ENCODE measurements at regions not wholly inside any gene's neighbourhood (a gene's known extent, or its start where the extent isn't known, plus 50 kb on each side); places are given as distances from the start of the nearest gene placed in this dataset.

DNA sequence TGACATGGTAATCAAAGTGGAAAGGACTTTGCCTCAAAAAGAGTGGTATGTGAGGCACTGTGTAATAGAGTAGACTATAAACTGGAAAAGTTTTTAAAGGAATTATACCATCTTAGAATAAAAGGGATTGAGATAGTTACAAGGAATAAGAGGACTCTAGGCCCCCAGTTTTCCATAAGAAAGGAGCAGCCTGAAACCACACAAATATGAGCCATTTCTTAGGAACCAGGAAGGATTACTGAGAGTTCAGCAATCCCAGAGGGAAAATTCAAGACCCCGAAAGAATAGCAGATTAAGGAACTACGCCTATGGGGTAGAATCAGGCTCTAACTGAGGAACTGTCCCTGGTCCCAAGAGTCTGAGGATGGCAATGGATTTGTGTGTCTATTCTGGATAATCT, 1213.3 kb downstream of the C4orf33 start:
- Histone ChIP-seq H3K9ac (ENCODE audit: insufficient read length, low read depth) (no peak overlapping the region), H3K9me3 (ENCODE audit: insufficient read depth, low read length) (no peaks in the 10 kb centered on the region), H3K36me3 (ENCODE audit: insufficient read depth, insufficient read length, low read length) (no peaks in the 10 kb centered on the region), H3K4me1 (ENCODE audit: insufficient read depth, insufficient read length) (no peaks in the 10 kb centered on the region), H3K27me3 (ENCODE audit: insufficient read depth, insufficient read length) (no peaks in the 10 kb centered on the region), H3K4me3 (ENCODE audit: insufficient read length, low read depth) (no peak overlapping the region)
- no peak for TF ChIP-seq SUZ12 (IDR thresholded peaks at IDR 0.05; ENCODE audit: extremely low read depth, insufficient read depth, insufficient read length)
- no peak for DNase-seq (ENCODE audit: low read depth, low spot score)

DNA sequence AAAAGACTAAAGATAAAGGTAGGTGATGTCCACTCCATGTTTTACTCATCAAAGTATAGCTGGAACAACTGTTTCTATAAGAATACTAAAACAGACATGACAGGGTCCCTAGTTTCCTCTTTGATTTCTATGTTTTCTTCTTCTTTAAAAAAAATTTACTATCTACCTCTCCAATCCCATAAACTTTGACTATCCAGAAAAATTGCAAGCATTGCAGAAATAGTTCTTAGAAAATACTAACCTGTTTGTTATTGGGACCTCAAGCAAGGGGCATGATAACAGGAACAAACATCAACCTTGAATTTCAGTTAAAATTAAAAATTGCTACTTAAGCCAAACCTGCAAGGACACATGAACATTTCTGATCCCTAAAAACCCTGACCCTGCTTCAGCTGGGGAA, 1226.5 kb downstream of the C4orf33 start:
- H3K36me3 ChIP-seq (ENCODE audit: insufficient read depth, insufficient read length, low read length) = no peaks in the 10 kb centered on the region
- H3K27me3 ChIP-seq (ENCODE audit: insufficient read depth, insufficient read length) = no peaks in the 10 kb centered on the region
- no peak overlapping the region for H3K4me3 ChIP-seq (ENCODE audit: insufficient read length, low read depth)
- DNase-seq (ENCODE audit: low read depth, low spot score) = no peak
- TF ChIP-seq ZNF274 (IDR thresholded peaks at IDR 0.05; ENCODE audit: low read depth, low read length) = no peak
- no peak for TF ChIP-seq SUZ12 (IDR thresholded peaks at IDR 0.05; ENCODE audit: extremely low read depth, insufficient read depth, insufficient read length)
- TF ChIP-seq YY1 (IDR thresholded peaks at IDR 0.05; ENCODE audit: insufficient read depth, insufficient read length) = no peak
- H3K9ac ChIP-seq (ENCODE audit: insufficient read length, low read depth) = no peak overlapping the region
- no peaks in the 10 kb centered on the region for H3K4me1 ChIP-seq (ENCODE audit: insufficient read depth, insufficient read length)
- no peaks in the 10 kb centered on the region for H3K9me3 ChIP-seq (ENCODE audit: insufficient read depth, low read length)

DNA sequence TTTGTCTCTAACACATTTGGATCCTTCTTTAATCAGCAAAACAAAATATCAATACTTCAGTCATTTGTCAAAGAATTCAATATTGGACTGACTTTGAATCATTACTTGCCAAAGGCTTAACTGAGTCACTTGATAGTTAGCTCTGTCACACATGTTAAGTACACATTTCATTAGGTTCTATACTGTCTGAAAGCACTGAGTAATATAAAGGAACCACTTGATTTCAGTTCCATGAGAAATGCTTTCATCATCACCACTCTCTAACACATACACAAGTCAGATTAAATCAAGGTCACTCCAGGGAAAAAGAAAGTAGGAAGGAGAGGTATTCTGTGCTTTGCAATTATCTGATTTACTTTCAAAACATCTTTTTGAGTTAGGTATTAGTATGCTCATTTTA, 1233.1 kb downstream of the C4orf33 start:
- H3K4me3 ChIP-seq (ENCODE audit: insufficient read length, low read depth) = no peak overlapping the region
- H3K9me3 ChIP-seq (ENCODE audit: insufficient read depth, low read length) = no peaks in the 10 kb centered on the region
- no peak for TF ChIP-seq ZNF274 (IDR thresholded peaks at IDR 0.05; ENCODE audit: low read depth, low read length)
- TF ChIP-seq YY1 (IDR thresholded peaks at IDR 0.05; ENCODE audit: insufficient read depth, insufficient read length) = no peak
- no peak for TF ChIP-seq SUZ12 (IDR thresholded peaks at IDR 0.05; ENCODE audit: extremely low read depth, insufficient read depth, insufficient read length)
- no peaks in the 10 kb centered on the region for H3K4me1 ChIP-seq (ENCODE audit: insufficient read depth, insufficient read length)
- no peak for DNase-seq (ENCODE audit: low read depth, low spot score)
- no peak overlapping the region for H3K9ac ChIP-seq (ENCODE audit: insufficient read length, low read depth)
- H3K27me3 ChIP-seq (ENCODE audit: insufficient read depth, insufficient read length) = no peaks in the 10 kb centered on the region
- no peaks in the 10 kb centered on the region for H3K36me3 ChIP-seq (ENCODE audit: insufficient read depth, insufficient read length, low read length)

DNA sequence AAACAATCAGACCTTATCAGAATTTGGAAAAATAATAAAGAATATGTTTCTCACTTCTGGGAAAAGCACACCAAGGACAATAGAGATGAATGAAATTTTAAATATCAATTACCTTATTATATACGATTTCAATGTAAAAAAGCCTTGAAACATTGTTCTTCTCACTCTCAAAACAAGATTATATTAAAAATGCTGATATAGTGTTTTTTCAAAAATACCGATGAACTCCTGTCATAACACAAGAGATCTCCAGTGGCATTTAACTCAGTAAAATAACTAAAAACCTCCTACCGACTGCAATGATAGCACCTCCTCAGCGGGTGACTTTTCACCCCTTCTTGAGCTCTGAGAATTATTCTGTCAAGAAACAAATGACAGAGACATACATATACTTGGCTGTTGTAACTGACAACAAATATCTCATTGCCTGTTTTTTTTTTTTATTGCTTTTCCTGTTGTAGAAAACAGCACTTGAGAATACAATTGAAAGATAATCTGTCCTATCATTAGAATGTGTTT, 1237.3 kb downstream of the C4orf33 start:
- H3K36me3 ChIP-seq (ENCODE audit: insufficient read depth, insufficient read length, low read length) = no peaks in the 10 kb centered on the region
- H3K4me1 ChIP-seq (ENCODE audit: insufficient read depth, insufficient read length) = no peaks in the 10 kb centered on the region
- TF ChIP-seq YY1 (IDR thresholded peaks at IDR 0.05; ENCODE audit: insufficient read depth, insufficient read length) (no peak), ZNF274 (IDR thresholded peaks at IDR 0.05; ENCODE audit: low read depth, low read length) (no peak), SUZ12 (IDR thresholded peaks at IDR 0.05; ENCODE audit: extremely low read depth, insufficient read depth, insufficient read length) (no peak)
- H3K9me3 ChIP-seq (ENCODE audit: insufficient read depth, low read length) = no peaks in the 10 kb centered on the region
- no peaks in the 10 kb centered on the region for H3K27me3 ChIP-seq (ENCODE audit: insufficient read depth, insufficient read length)
- no peak for DNase-seq (ENCODE audit: low read depth, low spot score)
- H3K9ac ChIP-seq (ENCODE audit: insufficient read length, low read depth) = no peak overlapping the region
- H3K4me3 ChIP-seq (ENCODE audit: insufficient read length, low read depth) = no peak overlapping the region

DNA sequence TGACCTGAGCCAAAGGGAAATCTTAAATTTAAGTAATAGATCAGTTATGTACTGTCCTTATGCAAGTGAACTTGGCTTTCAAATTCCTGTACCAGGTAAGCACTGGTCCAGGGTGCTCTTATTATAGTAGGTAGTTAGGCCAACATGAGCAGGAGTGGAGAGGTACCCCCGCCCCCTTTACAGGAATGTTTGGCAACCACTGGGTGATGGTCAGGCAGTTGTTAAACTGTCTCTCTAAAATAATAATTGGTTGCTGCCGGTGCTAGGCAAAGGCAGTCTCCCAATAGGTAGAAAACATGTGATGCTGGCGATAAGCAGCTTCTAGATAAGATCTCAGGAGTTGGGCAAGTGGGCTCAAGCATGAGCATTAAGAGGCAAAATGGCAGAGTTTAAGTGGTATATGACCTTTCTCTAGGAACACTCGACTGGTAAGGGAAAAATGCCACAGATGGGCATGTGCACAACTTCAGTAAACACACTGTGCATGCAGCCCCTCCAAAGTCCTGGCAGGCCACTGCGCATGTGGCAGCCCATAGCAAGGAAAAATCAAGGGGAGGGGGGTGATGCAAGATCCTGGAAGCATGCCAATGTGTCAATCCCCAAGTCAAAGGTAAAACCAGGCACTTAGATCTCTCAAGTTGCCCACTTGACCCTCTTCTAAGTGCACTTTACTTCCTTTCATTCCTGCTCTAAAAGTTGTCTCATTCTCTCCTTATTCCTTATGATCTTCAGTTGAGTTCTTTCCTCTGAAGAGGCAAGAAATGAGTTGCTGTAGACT, 1239.7 kb downstream of the C4orf33 start:
- Histone ChIP-seq H3K36me3 (ENCODE audit: insufficient read depth, insufficient read length, low read length) (no peaks in the 10 kb centered on the region), H3K9ac (ENCODE audit: insufficient read length, low read depth) (no peak overlapping the region), H3K9me3 (ENCODE audit: insufficient read depth, low read length) (no peaks in the 10 kb centered on the region), H3K27me3 (ENCODE audit: insufficient read depth, insufficient read length) (no peaks in the 10 kb centered on the region), H3K4me3 (ENCODE audit: insufficient read length, low read depth) (no peak overlapping the region), H3K4me1 (ENCODE audit: insufficient read depth, insufficient read length) (no peaks in the 10 kb centered on the region)
- DNase-seq (ENCODE audit: low read depth, low spot score) = no peak
- no peak for TF ChIP-seq YY1 (IDR thresholded peaks at IDR 0.05; ENCODE audit: insufficient read depth, insufficient read length)
- TF ChIP-seq SUZ12 (IDR thresholded peaks at IDR 0.05; ENCODE audit: extremely low read depth, insufficient read depth, insufficient read length) = no peak
- TF ChIP-seq ZNF274 (IDR thresholded peaks at IDR 0.05; ENCODE audit: low read depth, low read length) = no peak

DNA sequence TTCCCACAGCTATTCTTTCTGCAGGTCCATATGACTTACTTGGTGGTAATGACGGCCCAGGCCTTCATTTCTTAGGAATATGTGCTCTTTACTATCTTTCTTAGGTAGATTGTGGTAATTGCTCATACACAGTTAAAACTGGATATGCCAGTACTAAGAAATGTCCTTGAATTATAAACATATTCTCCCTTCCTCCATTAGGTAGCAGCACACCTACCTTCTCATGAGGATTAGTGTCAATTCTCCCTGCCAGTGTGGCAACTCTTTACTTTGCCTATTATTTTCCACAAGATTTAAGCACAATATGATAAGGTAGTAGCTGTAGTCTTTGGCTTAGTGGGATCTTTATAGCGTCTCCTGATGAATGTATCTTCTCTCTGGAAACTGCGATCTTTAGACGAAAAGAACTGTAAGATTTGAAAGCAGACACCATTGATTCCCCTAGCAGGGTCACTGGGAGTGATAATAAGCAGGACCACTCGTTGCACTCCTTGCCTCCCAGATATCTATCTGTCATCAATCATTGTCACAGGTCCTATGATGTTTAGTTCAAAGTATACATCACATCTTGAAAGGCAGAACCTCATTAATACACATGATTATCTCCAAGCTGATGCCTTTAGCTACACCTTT, 1240.7 kb downstream of the C4orf33 start:
- H3K9me3 ChIP-seq (ENCODE audit: insufficient read depth, low read length) = no peaks in the 10 kb centered on the region
- TF ChIP-seq ZNF274 (IDR thresholded peaks at IDR 0.05; ENCODE audit: low read depth, low read length) = no peak
- TF ChIP-seq SUZ12 (IDR thresholded peaks at IDR 0.05; ENCODE audit: extremely low read depth, insufficient read depth, insufficient read length) = no peak
- TF ChIP-seq YY1 (IDR thresholded peaks at IDR 0.05; ENCODE audit: insufficient read depth, insufficient read length) = no peak
- H3K4me3 ChIP-seq (ENCODE audit: insufficient read length, low read depth) = no peak overlapping the region
- H3K9ac ChIP-seq (ENCODE audit: insufficient read length, low read depth) = no peak overlapping the region
- no peak for DNase-seq (ENCODE audit: low read depth, low spot score)
- no peaks in the 10 kb centered on the region for H3K27me3 ChIP-seq (ENCODE audit: insufficient read depth, insufficient read length)
- no peaks in the 10 kb centered on the region for H3K4me1 ChIP-seq (ENCODE audit: insufficient read depth, insufficient read length)
- H3K36me3 ChIP-seq (ENCODE audit: insufficient read depth, insufficient read length, low read length) = no peaks in the 10 kb centered on the region

DNA sequence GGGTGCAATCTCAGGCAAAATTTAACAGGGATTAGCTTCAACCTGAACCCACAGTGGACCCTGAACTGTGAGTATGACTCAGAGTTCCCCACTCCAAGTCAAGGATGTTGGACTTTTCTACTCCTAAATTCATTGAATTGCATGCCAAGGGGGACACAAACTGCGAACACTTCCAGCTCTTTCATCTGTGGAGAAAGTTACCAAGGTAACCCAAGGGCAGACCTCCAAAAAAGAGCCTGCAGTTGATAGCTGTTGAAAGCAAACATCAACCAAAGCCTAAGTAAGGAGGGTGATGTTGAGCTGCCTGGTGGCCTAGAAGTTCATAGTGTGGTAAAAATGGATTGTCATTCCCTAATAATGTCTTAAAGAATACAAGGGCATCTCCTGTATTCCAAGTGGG, 1242.9 kb downstream of the C4orf33 start:
- H3K4me1 ChIP-seq (ENCODE audit: insufficient read depth, insufficient read length) = no peaks in the 10 kb centered on the region
- no peak overlapping the region for H3K9ac ChIP-seq (ENCODE audit: insufficient read length, low read depth)
- H3K36me3 ChIP-seq (ENCODE audit: insufficient read depth, insufficient read length, low read length) = no peaks in the 10 kb centered on the region
- no peak for TF ChIP-seq ZNF274 (IDR thresholded peaks at IDR 0.05; ENCODE audit: low read depth, low read length)
- no peak for TF ChIP-seq SUZ12 (IDR thresholded peaks at IDR 0.05; ENCODE audit: extremely low read depth, insufficient read depth, insufficient read length)
- TF ChIP-seq YY1 (IDR thresholded peaks at IDR 0.05; ENCODE audit: insufficient read depth, insufficient read length) = no peak
- no peaks in the 10 kb centered on the region for H3K27me3 ChIP-seq (ENCODE audit: insufficient read depth, insufficient read length)
- DNase-seq (ENCODE audit: low read depth, low spot score) = no peak
- H3K9me3 ChIP-seq (ENCODE audit: insufficient read depth, low read length) = no peaks in the 10 kb centered on the region
- H3K4me3 ChIP-seq (ENCODE audit: insufficient read length, low read depth) = no peak overlapping the region
